ENCODE measurements at regions not wholly inside any gene's neighbourhood (a gene's known extent, or its start where the extent isn't known, plus 50 kb on each side); places are given as distances from the start of the nearest gene placed in this dataset.

GRCh38 chr11:92436034-92436920, 211.7 kb downstream of the FAT3 start:
- CTCF ChIA-PET (ENCODE audit: partially characterized antibody) = interaction anchor here (0.6 kb wide), 1 partner anchor 144 kb away, joined by 3 read pairs; no protein-coding TSS in a partner anchor
- Histone ChIP-seq H2BK15ac (ENCODE audit: low read length) (no peak overlapping the region), H3K14ac (ENCODE audit: insufficient read length) (no peak overlapping the region), H2BK20ac (ENCODE audit: low read length) (no peak overlapping the region), H4K91ac (replicated peaks; ENCODE audit: insufficient read length, low read length) (no peak overlapping the region), H3K79me2 (ENCODE audit: control insufficient read depth in 1 of 2, insufficient read depth in 2 of 2, low read length in 2 of 2) (peaks cover 0 to 5% of the 10 kb centered on the region in 2 experiments; a peak in 1 of 4 replicates), H4K8ac (ENCODE audit: extremely low read depth, insufficient read depth, low read length) (no peak overlapping the region), H2BK5ac (ENCODE audit: low read depth, low read length) (no peak overlapping the region), H3K4me3 (ENCODE audit: extremely low read depth in 1 of 4, insufficient read depth in 2 of 4, low read depth in 3 of 4, low read length in 4 of 4) (no peak overlapping the region), H2BK120ac (replicated peaks; ENCODE audit: low read depth, low read length) (no peak overlapping the region), H3K4me1 (replicated peaks in 1 of 4; ENCODE audit: control insufficient read depth in 3 of 4, insufficient read depth in 4 of 4, low read length in 3 of 4) (peaks cover under 1 to 8% (median 3%) of the 10 kb centered on the region in 4 experiments; a peak in 5 of 7 replicates), H3K23me2 (ENCODE audit: low read depth, low read length) (no peaks in the 10 kb centered on the region), H3K27ac (ENCODE audit: low read depth, low read length) (no peak overlapping the region), H3K79me1 (ENCODE audit: low read depth, low read length) (no peaks in the 10 kb centered on the region), H3K23ac (ENCODE audit: insufficient read length) (no peak overlapping the region), H3K56ac (replicated peaks; ENCODE audit: insufficient read length, low read depth, low read length) (no peak overlapping the region), H3K36me3 (ENCODE audit: control insufficient read depth in 2 of 4, insufficient read depth in 4 of 4, low read length in 3 of 4) (no peaks in the 10 kb centered on the region), H2AK5ac (ENCODE audit: low read depth, low read length) (no peak overlapping the region), H2AFZ (ENCODE audit: low read length) (no peak overlapping the region), H2BK12ac (ENCODE audit: low read depth, low read length) (no peak overlapping the region), H3K9me3 (ENCODE audit: insufficient read depth in 2 of 2, low read depth in 1 of 2, low read length in 1 of 2) (no peaks in the 10 kb centered on the region), H3K4ac (replicated peaks; ENCODE audit: insufficient read length, low read depth, low read length) (no peak overlapping the region), H3K9ac (replicated peaks in 1 of 4; ENCODE audit: extremely low read depth in 1 of 4, low read depth in 3 of 4, low read length in 3 of 4) (no peak overlapping the region), H4K5ac (ENCODE audit: insufficient read length, low read depth, low read length) (no peak overlapping the region), H3K27me3 (replicated peaks in 1 of 4; ENCODE audit: control insufficient read depth in 3 of 4, extremely low read depth in 1 of 4, insufficient read depth in 3 of 4, low read length in 3 of 4) (no peaks in the 10 kb centered on the region), H4K20me1 (replicated peaks in 1 of 2; ENCODE audit: control insufficient read depth in 1 of 2, insufficient read depth in 2 of 2, low read length in 2 of 2) (no peaks in the 10 kb centered on the region), H3K18ac (ENCODE audit: extremely low read depth, low read length) (no peak overlapping the region), H3K4me2 (ENCODE audit: insufficient read depth in 1 of 2, low read depth in 2 of 2, low read length in 2 of 2) (no peak overlapping the region)
- WGBS, 2 experiments (ENCODE audit: extremely low coverage in 1 of 2, insufficient coverage in 1 of 2, insufficient read length in 1 of 2, insufficient replicate concordance in 2 of 2, low coverage in 1 of 2, low lambda C conversion rate in 2 of 2, missing lambda C conversion rate in 1 of 2) = 98% methylated on average over 8 of the region's 8 CpGs; no CpG with 5 or more reads in 1 of the 2 experiments
- DNase-seq (ENCODE audit: low read depth in 1 of 2, low spot score in 2 of 2) (no peak), FAIRE-seq (no peak)
- POLR2A ChIA-PET (ENCODE audit: partially characterized antibody) = interaction anchor here (1.1 kb wide), 1 partner anchor 12 kb away, joined by 5 read pairs; no protein-coding TSS in a partner anchor
- TF ChIP-seq CEBPB (IDR thresholded peaks at IDR 0.05; ENCODE audit: low read depth, low read length) (no peak), ZNF274 (IDR thresholded peaks at IDR 0.05; ENCODE audit: borderline replicate concordance, extremely low read depth, low read length) (no peak), TEAD4 (IDR thresholded peaks at IDR 0.05; ENCODE audit: low read depth, low read length) (no peak), RBBP5 (IDR thresholded peaks at IDR 0.05; ENCODE audit: borderline replicate concordance, low read depth, low read length) (no peak), PHF8 (conservative IDR thresholded peaks at IDR 0.05; ENCODE audit: low read depth, low read length) (no peak), NANOG (IDR thresholded peaks at IDR 0.05; ENCODE audit: insufficient read depth, low read depth, low read length, poor library complexity, severe bottlenecking) (no peak), SP2 (IDR thresholded peaks at IDR 0.05; ENCODE audit: low read length) (no peak), SAP30 (IDR thresholded peaks at IDR 0.05; ENCODE audit: insufficient read depth, insufficient replicate concordance, low read length) (no peak), JUND (IDR thresholded peaks at IDR 0.05; ENCODE audit: low read length) (no peak), HDAC6 (IDR thresholded peaks at IDR 0.05; ENCODE audit: low read depth, low read length) (no peak), SIRT6 (IDR thresholded peaks at IDR 0.05; ENCODE audit: low read length) (no peak)
- TF ChIP-seq, protein P1, sequence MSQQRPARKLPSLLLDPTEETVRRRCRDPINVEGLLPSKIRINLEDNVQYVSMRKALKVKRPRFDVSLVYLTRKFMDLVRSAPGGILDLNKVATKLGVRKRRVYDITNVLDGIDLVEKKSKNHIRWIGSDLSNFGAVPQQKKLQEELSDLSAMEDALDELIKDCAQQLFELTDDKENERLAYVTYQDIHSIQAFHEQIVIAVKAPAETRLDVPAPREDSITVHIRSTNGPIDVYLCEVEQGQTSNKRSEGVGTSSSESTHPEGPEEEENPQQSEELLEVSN (IDR thresholded peaks at IDR 0.05) = no peak
